Endodermal cell (in vitro differentiated cells): ENCODE measurements at regions not wholly inside any gene's neighbourhood (a gene's known extent, or its start where the extent isn't known, plus 50 kb on each side); places are given as distances from the start of the nearest gene placed in this dataset.
A peak's percentile ranks its signal among the peaks of the same experiment; 100 is the strongest.

Experiments used
- DNase-seq: peaks from one replicate; pipeline ENCODE4 v3.0.0-alpha.2; 2017
- H3K27ac ChIP-seq: 2 replicates; pipeline ENCODE4 v1.5.1; 2013; ENCODE audit warnings: mild to moderate bottlenecking, low read depth, low read length, moderate library complexity
- H3K27me3 ChIP-seq: 2 replicates; pipeline ENCODE4 v1.6.1; 2013; ENCODE audit warnings: mild to moderate bottlenecking, low read length, moderate library complexity; ENCODE audit not compliant: insufficient read depth, control insufficient read depth, poor library complexity, severe bottlenecking
- H3K36me3 ChIP-seq: 2 replicates; pipeline ENCODE4 v1.7.0; 2013; ENCODE audit warnings: mild to moderate bottlenecking, low read length, moderate library complexity; ENCODE audit not compliant: control insufficient read depth, insufficient read depth
- H3K4me1 ChIP-seq: one replicate; pipeline ENCODE4 v1.7.0; 2013; ENCODE audit warnings: low read length; ENCODE audit not compliant: control insufficient read depth, insufficient read depth
- H3K4me3 ChIP-seq: 2 replicates; pipeline ENCODE4 v1.5.1; 2013; ENCODE audit warnings: mild to moderate bottlenecking, low read length, moderate library complexity
- H3K9ac ChIP-seq: 2 replicates; pipeline ENCODE4 v1.6.1; 2013; ENCODE audit warnings: mild to moderate bottlenecking, low read length, moderate library complexity; ENCODE audit not compliant: poor library complexity, severe bottlenecking; ENCODE audit errors: extremely low read depth
- H3K9me3 ChIP-seq: 2 replicates; pipeline ENCODE4 v1.6.1; 2013; ENCODE audit warnings: mild to moderate bottlenecking, low read length, moderate library complexity; ENCODE audit not compliant: control insufficient read depth
- H3K27ac Mint-ChIP-seq: 2 replicates; pipeline ENCODE4 v1.8.0; 2020; ENCODE audit warnings: mixed read lengths
- H3K27me3 Mint-ChIP-seq: 2 replicates; pipeline ENCODE4 v1.8.0; 2021; ENCODE audit warnings: mild to moderate bottlenecking, mixed read lengths; ENCODE audit not compliant: insufficient read depth
- H3K36me3 Mint-ChIP-seq: 2 replicates; pipeline ENCODE4 v1.8.0; 2020; ENCODE audit warnings: low read depth, mixed read lengths
- H3K4me1 Mint-ChIP-seq: 2 replicates; pipeline ENCODE4 v1.8.0; 2020; ENCODE audit warnings: mixed read lengths
- H3K4me3 Mint-ChIP-seq: 2 replicates; pipeline ENCODE4 v1.8.0; 2020; ENCODE audit warnings: mild to moderate bottlenecking, moderate library complexity, mixed read lengths
- H3K9me3 Mint-ChIP-seq: 2 replicates; pipeline ENCODE4 v1.8.0; 2020; ENCODE audit warnings: mild to moderate bottlenecking, mixed read lengths
- WGBS, 2 experiments: methylation state at CpG; one replicate each; pipeline versions ENCODE4 v1.1.5 to v1.1.7; 2013; ENCODE audit warnings: missing lambda C conversion rate in 2 of 2, mixed read lengths in 1 of 2; ENCODE audit not compliant: insufficient coverage in 1 of 2, insufficient read length in 1 of 2; 5-methylcytosine and 5-hydroxymethylcytosine counted together
- TF ChIP-seq, protein P1 (sequence below): fragments of 200-600 bp; sonication (generic); conservative IDR thresholded peaks from 2 replicates; pipeline ENCODE4 v1.5.0; 2021; ENCODE audit warnings: antibody characterized with exemption, mild to moderate bottlenecking

DNA sequence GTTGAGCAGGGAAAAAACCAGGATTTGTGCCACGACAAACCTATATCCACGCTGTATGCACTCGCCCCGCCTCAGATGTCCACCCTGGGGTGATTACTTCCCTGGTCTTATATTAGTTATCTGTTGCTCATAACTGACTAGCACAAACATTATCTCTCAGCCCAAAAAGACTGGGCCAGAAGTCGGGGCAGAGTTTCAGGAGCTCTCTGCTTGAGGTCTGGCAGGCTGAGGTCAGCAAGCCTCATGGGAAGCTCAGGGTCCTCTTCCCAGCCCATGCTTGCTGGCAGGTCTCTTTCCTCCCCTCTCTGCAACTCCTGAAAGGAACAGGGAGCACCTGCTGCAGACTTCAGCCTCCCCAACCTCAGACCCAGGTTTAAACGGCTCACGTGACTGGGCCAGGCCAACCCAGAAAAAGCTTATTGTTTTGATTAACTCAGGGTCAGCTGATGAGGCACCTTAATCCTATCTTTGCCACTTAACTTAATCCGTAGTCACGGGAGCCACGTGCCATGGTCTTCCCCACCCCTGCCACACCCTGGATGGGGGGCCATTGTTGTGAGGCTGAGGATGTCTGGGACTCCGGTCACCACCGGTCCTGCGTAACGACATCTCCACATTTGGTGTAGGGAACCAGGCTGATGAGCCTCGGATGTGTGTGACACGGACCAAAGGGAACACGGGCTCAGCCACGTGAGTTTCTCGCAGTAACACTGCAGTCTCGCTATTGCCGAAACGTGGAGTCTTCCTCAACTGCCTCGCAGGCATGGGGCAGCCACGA, 123.7 kb upstream of the IRX4 start:
- Histone ChIP-seq H3K36me3 (no peaks in the 10 kb centered on the region), H3K27me3 (peaks cover 13% of the 10 kb centered on the region), H3K4me3 (no peak overlapping the region), H3K9me3 (no peaks in the 10 kb centered on the region), H3K27ac (no peak overlapping the region), H3K9ac (no peak overlapping the region), H3K4me1 (no peaks in the 10 kb centered on the region)
- H3K4me1 Mint-ChIP-seq = no peaks in the 10 kb centered on the region
- H3K4me3 Mint-ChIP-seq = no peak overlapping the region
- no peaks in the 10 kb centered on the region for H3K36me3 Mint-ChIP-seq
- WGBS, 2 experiments = 90 to 91% methylated on average over 20 to 24 of the region's 24 CpGs
- DNase-seq = no peak
- no peaks in the 10 kb centered on the region for H3K9me3 Mint-ChIP-seq
- no peak overlapping the region for H3K27ac Mint-ChIP-seq
- peaks cover 18% of the 10 kb centered on the region for H3K27me3 Mint-ChIP-seq
- TF ChIP-seq, protein P1, sequence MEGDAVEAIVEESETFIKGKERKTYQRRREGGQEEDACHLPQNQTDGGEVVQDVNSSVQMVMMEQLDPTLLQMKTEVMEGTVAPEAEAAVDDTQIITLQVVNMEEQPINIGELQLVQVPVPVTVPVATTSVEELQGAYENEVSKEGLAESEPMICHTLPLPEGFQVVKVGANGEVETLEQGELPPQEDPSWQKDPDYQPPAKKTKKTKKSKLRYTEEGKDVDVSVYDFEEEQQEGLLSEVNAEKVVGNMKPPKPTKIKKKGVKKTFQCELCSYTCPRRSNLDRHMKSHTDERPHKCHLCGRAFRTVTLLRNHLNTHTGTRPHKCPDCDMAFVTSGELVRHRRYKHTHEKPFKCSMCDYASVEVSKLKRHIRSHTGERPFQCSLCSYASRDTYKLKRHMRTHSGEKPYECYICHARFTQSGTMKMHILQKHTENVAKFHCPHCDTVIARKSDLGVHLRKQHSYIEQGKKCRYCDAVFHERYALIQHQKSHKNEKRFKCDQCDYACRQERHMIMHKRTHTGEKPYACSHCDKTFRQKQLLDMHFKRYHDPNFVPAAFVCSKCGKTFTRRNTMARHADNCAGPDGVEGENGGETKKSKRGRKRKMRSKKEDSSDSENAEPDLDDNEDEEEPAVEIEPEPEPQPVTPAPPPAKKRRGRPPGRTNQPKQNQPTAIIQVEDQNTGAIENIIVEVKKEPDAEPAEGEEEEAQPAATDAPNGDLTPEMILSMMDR = no peak

- Mint-ChIP-seq H3K27me3 (peaks cover 24% of the 10 kb centered on the region), H3K4me3 (no peak overlapping the region), H3K36me3 (no peaks in the 10 kb centered on the region), H3K4me1 (no peaks in the 10 kb centered on the region), H3K9me3 (no peaks in the 10 kb centered on the region), H3K27ac (no peak overlapping the region)
- Histone ChIP-seq H3K27ac (no peak overlapping the region), H3K9ac (no peak overlapping the region), H3K9me3 (no peaks in the 10 kb centered on the region), H3K27me3 (peaks cover 13% of the 10 kb centered on the region), H3K4me3 (no peak overlapping the region), H3K4me1 (no peaks in the 10 kb centered on the region), H3K36me3 (no peaks in the 10 kb centered on the region)
- 89 to 92% methylated on average over 26 to 35 of the region's 35 CpGs for WGBS, 2 experiments
- TF ChIP-seq, protein P1 = peak; percentile 31
- DNase-seq = no peak
Measured at GRCh38 chr5:2005101-2006041, 122.6 kb upstream of the IRX4 start.

GRCh38 chr5:2003690-2004365, 121.1 kb upstream of the IRX4 start:
- Histone ChIP-seq H3K27me3 (peaks cover 13% of the 10 kb centered on the region), H3K27ac (no peak overlapping the region), H3K36me3 (no peaks in the 10 kb centered on the region), H3K4me3 (no peak overlapping the region), H3K9ac (no peak overlapping the region), H3K4me1 (no peaks in the 10 kb centered on the region), H3K9me3 (no peaks in the 10 kb centered on the region)
- H3K27ac Mint-ChIP-seq = no peak overlapping the region
- H3K9me3 Mint-ChIP-seq = no peaks in the 10 kb centered on the region
- TF ChIP-seq, protein P1 = no peak
- 86 to 91% methylated on average over 6 to 20 of the region's 20 CpGs for WGBS, 2 experiments
- no peak overlapping the region for H3K4me3 Mint-ChIP-seq
- no peaks in the 10 kb centered on the region for H3K36me3 Mint-ChIP-seq
- no peaks in the 10 kb centered on the region for H3K4me1 Mint-ChIP-seq
- H3K27me3 Mint-ChIP-seq = peaks cover 24% of the 10 kb centered on the region
- DNase-seq = no peak
